ENCODE measurements at regions not wholly inside any gene's neighbourhood (a gene's known extent, or its start where the extent isn't known, plus 50 kb on each side); places are given as distances from the start of the nearest gene placed in this dataset.

GRCh38 chr2:180570864-180571263 lies 409.5 kb upstream of the UBE2E3 start:
- CTCF ChIA-PET: no interaction called here
- no peak for DNase-seq (ENCODE audit: low read depth, low spot score)
- TF ChIP-seq CTCF (IDR thresholded peaks at IDR 0.05; ENCODE audit: low read depth, low read length): no peak
- Histone ChIP-seq H3K4me3 (ENCODE audit: low read depth, low read length) (no peak overlapping the region), H3K9me3 (ENCODE audit: control insufficient read depth, insufficient read depth, low read length) (no peaks in the 10 kb centered on the region), H3K27me3 (ENCODE audit: control insufficient read depth, insufficient read depth, low read length) (no peaks in the 10 kb centered on the region), H3K27ac (ENCODE audit: low read depth, low read length) (no peak overlapping the region)
- POLR2A ChIA-PET: no interaction called here

- Histone ChIP-seq H3K27ac (ENCODE audit: low read depth, low read length) (no peak overlapping the region), H3K27me3 (ENCODE audit: control insufficient read depth, insufficient read depth, low read length) (no peaks in the 10 kb centered on the region), H3K4me3 (ENCODE audit: low read depth, low read length) (no peak overlapping the region), H3K9me3 (ENCODE audit: control insufficient read depth, insufficient read depth, low read length) (no peaks in the 10 kb centered on the region)
- ChIA-PET POLR2A (no interaction called here), CTCF (no interaction called here)
- no peak for DNase-seq (ENCODE audit: low read depth, low spot score)
- TF ChIP-seq CTCF (IDR thresholded peaks at IDR 0.05; ENCODE audit: low read depth, low read length): no peak
Measured at GRCh38 chr2:180564051-180564450, 416.4 kb upstream of the UBE2E3 start.

GRCh38 chr2:180562378-180562777 lies 418.0 kb upstream of the UBE2E3 start:
- no peak overlapping the region for H3K27ac ChIP-seq (ENCODE audit: low read depth, low read length)
- TF ChIP-seq CTCF (IDR thresholded peaks at IDR 0.05; ENCODE audit: low read depth, low read length): no peak
- DNase-seq (ENCODE audit: low read depth, low spot score): no peak
- CTCF ChIA-PET: no interaction called here
- H3K4me3 ChIP-seq (ENCODE audit: low read depth, low read length): no peak overlapping the region
- no peaks in the 10 kb centered on the region for H3K9me3 ChIP-seq (ENCODE audit: control insufficient read depth, insufficient read depth, low read length)
- POLR2A ChIA-PET: no interaction called here
- no peaks in the 10 kb centered on the region for H3K27me3 ChIP-seq (ENCODE audit: control insufficient read depth, insufficient read depth, low read length)

- Histone ChIP-seq H3K27ac (ENCODE audit: low read depth, low read length) (no peak overlapping the region), H3K4me3 (ENCODE audit: low read depth, low read length) (no peak overlapping the region), H3K9me3 (ENCODE audit: control insufficient read depth, insufficient read depth, low read length) (peaks cover 6% of the 10 kb centered on the region; the same call in 1 of the 2 replicates), H3K27me3 (ENCODE audit: control insufficient read depth, insufficient read depth, low read length) (no peaks in the 10 kb centered on the region)
- TF ChIP-seq CTCF (IDR thresholded peaks at IDR 0.05; ENCODE audit: low read depth, low read length): no peak
- POLR2A ChIA-PET: no interaction called here
- CTCF ChIA-PET: no interaction called here
- no peak for DNase-seq (ENCODE audit: low read depth, low spot score)
Measured at GRCh38 chr2:180559771-180560170, 420.6 kb upstream of the UBE2E3 start.

- no peaks in the 10 kb centered on the region for H3K27me3 ChIP-seq (ENCODE audit: control insufficient read depth, insufficient read depth, low read length)
- H3K4me3 ChIP-seq (ENCODE audit: low read depth, low read length): no peak overlapping the region
- no peak for TF ChIP-seq CTCF (IDR thresholded peaks at IDR 0.05; ENCODE audit: low read depth, low read length)
- no peak for DNase-seq (ENCODE audit: low read depth, low spot score)
- H3K9me3 ChIP-seq (ENCODE audit: control insufficient read depth, insufficient read depth, low read length): peaks cover 6% of the 10 kb centered on the region; the same call in 1 of the 2 replicates
- POLR2A ChIA-PET: no interaction called here
- H3K27ac ChIP-seq (ENCODE audit: low read depth, low read length): no peak overlapping the region
- CTCF ChIA-PET: no interaction called here
Measured at GRCh38 chr2:180559038-180559437, 421.4 kb upstream of the UBE2E3 start.
